ENCODE measurements at regions not wholly inside any gene's neighbourhood (a gene's known extent, or its start where the extent isn't known, plus 50 kb on each side); places are given as distances from the start of the nearest gene placed in this dataset.

DNA sequence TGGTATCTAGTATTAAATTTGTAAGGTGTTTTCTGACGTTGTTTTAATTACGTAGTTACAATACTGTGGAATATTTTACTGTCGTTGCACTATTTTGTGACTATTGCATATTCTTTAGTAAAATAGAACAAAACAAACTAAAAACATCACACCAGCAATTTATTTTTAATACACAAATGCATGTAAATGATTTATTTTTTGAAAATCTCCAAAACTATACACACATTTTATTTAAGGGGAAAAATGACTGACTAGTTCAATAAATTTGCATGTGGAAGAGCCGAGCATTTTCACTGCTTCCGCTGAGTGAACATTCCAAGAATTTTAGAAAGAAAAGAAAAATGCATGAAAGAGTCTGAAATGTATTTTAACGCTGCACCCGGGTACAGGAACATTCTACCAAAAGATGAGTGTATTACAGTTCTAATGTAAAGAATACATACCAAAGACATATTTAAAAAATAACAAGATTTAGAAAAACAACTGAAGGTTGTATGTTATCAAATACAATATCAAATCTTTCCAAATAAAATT, 257.7 kb downstream of the MEIS1 start:
- no peak for DNase-seq

DNA sequence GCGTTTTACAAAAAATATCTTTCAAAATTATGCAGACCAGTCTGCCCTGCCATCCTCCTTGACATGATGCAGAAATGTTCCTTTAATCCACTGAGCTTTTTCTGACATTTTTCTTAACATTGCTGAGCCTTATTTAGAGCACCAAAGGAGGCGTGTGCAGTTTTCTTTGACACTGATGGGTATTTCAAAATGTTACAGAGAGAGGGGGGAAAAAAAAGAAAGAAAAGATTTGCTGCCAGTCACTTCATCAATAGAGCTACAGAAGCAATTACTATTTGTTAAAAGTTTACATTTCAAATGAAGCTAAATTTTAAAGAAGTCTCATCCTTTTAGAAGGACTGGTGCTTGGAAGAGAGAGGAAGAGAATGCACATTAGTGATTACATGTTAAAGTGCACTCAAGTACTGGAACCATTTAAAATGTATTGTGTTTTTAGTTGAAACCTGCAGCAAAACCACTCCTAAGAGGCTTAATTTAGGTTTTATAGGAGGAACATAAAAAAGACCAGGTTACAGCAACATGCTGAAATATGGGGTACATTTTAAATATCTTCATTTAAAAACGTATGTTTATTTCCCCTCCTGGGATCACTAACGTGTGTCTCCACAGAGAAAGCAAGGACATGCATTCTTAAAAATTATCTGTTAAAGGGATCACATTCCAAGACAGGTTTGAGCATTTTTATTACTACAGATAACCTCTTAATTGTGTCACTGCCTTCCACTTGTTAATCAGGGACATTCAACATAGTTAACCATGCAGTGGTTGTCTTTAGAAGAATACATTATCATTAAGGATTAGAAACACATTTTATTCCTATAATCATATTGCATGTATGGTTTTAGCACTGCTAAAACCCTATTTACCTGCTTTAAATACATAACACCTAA, 258.4 kb downstream of the MEIS1 start:
- no peak for DNase-seq

GRCh38 chr2:66694087-66694860, 259.3 kb downstream of the MEIS1 start:
- no peak for DNase-seq

GRCh38 chr2:66695226-66695735, 260.4 kb downstream of the MEIS1 start:
- no peak for DNase-seq

- peak; percentile 57 for DNase-seq
Observed at GRCh38 chr2:66696374-66696773, 261.4 kb downstream of the MEIS1 start.

- DNase-seq = no peak
Observed at GRCh38 chr2:66696886-66697285, 262.0 kb downstream of the MEIS1 start.

DNA sequence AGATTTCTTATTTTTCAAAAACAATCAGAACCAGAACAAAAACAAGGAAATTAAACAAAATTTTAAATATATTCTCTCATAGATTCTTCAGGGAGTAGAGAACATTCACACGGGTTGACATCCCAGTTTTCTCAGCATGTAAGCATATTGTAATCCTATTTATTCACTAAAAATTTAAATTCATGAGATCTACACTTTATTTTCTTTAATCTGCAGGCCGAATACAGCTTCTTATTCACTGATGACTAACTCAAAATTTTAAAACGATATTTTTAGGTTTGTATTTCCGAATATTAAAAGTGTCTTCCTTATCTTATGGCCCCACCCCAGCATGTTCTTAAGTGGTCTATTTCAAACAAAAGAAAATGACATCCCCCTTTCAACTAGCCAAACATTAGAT, 262.4 kb downstream of the MEIS1 start:
- DNase-seq = no peak

DNA sequence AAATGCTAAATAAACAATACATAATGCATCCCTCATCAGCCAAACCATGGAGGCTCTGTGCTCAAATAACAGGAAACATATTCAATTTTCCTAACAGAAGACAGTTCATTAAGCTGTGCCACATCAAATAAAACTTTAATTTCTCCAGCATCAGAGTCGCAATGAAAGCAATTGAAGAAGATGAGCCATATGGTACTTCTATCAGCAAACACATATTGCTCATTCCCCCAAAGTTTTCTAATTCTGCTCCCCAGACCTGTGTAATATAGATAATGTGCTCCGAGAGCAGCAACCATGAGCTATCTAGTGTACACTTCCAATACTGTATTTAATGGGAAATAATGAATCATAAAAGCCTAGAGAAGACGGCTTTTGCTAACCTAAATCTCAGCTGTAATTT, 263.2 kb downstream of the MEIS1 start:
- DNase-seq = no peak

GRCh38 chr2:66698576-66699239, 263.8 kb downstream of the MEIS1 start:
- DNase-seq = no peak

DNA sequence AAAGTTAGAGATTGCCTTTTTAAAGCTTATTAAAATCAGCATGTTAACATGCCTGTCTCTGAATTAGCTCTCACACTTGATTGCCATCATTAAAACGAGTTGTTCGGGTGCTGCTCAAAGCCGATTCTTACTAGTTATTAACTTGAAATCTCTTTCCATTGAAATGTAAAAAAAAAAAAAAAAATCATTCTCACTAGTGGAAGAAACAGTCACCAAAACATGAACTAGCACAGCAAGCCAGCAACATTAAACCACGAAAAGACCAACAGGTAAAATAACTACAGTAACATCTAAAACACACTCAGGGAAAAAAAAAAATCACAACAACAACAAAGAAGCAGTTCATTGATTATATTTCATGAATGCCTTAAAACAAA, 264.5 kb downstream of the MEIS1 start:
- DNase-seq = no peak

DNA sequence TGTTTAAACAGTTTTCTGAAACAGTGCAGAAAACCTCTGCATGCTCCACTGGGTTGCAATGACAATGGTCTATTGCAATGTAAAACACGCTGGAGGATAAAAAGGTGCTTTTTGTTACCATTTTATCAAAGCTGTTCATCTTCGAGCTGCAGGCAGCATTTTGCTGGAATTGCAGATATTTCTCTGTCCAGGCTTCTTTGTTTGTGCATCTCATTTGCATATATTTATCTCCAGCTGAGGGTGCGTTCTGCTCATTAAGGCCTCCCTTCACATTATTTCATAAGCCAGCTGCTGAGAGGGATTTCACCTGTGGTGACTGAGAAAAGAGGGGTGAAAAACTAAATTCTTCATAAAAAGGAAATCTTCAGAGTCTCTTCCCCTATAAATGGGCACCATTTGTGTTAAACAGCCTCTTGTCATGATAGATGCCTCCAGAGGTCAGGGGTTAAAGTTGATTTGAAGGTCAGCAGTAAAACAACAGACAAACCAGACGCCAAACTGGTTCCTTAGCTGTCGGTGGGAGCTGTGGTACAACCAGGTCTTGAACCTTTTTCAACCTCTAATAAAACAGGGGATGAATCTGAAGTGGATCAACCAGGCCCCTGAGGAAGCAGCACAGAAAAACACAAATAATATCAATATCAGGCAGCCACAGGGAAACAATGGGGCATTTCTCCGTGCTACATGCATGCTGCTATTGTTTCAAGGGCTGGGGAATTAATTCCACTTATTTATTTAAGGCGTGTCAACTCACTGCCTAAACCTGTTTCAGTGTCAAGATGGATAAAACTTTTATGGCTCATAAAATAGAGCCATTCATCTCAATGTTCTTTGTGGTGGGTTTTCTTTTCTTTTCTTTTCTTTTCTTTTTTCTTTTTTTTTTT, 265.1 kb downstream of the MEIS1 start:
- DNase-seq = peak; percentile 61

- DNase-seq = no peak
Observed at GRCh38 chr2:66700677-66701066, 265.7 kb downstream of the MEIS1 start.

- no peak for DNase-seq
Observed at GRCh38 chr2:66701251-66701650, 266.3 kb downstream of the MEIS1 start.

- DNase-seq = no peak
Observed at GRCh38 chr2:66701656-66702055, 266.7 kb downstream of the MEIS1 start.

- no peak for DNase-seq
Observed at GRCh38 chr2:66702301-66702700, 267.4 kb downstream of the MEIS1 start.

DNA sequence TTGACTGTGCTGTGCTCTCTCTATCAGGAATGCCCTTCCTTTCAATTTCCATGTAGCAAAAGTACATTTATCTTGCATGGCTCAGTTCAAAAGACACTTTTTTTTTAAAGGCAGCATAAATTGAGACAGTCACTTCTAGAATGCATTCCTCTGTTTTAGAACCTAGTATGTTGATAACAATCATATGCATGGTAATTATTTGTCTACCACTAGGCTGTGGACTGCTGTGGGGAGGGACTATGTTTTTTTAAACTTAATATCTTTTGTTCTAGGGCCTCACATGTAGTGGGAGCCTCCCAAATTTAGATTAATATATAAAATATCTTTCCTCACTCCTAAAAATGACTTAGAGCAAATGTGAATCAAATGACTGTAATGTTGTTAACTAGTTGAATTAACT, 269.9 kb downstream of the MEIS1 start:
- no peak for DNase-seq

GRCh38 chr2:66714610-66715009, 279.7 kb downstream of the MEIS1 start:
- no peak for DNase-seq

DNA sequence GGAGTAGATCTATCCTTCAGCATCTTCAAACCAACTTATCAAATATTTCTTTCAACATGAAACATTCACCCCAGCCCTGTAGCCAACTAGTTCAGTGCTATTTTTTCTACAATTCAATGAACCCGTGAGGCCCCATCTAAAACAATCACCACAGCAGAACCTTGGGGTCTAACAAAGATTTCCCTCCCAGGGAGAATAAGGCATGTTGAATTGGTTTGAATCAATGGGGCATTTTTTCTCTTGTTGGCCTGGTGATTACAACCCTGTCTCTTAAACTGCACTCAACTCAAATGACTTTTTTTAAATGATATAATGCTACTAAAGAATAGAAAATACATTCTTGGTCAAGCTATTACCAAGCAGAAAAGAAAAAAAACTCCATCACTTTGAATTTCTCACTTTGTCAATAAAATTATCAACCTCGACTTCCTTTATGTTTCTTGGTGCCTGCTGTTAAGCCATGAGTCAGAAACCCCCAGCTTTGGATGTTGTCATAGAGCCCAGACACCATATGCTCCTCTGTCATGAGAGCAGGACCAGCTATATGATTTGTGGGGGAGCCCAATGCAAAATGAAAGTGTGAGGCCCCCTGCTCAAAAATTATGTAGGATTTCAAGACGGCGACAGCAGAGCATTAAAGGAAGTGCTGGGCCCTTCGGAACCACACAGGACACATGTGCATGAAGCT, 282.4 kb downstream of the MEIS1 start:
- DNase-seq = no peak

DNA sequence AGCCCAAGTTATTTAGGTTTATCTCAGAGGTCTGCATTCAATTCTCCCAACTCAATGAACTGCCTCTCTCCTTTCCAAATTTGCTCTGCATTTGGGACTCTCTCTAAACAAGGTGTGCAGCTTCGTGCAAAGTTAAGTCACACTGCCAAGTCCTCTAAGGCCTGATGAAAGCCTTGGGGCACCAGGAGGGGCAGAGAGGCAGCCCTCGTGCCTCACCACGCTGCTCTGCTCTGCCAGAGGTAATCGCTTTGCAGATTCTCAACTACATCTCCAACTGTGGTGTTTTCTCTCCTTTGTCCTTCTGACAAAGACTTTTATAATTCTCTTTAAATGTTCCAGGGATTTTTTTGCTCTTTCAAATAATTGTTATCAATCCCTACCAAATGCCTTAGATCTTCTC, 283.0 kb downstream of the MEIS1 start:
- no peak for DNase-seq

DNA sequence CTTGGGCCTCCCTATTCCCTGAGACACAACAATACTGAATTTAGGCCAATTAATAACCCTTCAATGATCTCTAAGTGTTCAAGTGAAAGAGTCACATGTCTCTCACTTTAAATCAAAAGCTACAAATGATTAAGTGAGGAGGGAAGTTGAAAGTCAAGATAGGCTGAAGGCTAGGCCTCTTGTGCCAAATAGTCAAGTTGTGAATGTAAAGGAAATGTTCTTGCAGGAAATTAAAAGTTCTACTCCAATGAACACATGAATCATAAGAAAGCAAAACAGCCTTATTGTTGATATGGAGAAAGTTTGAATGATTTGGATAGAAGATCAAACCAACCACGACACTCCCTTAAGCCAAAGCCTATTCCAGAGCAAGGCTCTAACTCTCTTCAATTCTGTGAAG, 286.9 kb downstream of the MEIS1 start:
- DNase-seq = no peak

GRCh38 chr2:66724241-66724640, 289.3 kb downstream of the MEIS1 start:
- DNase-seq = no peak
